ENCODE measurements at regions not wholly inside any gene's neighbourhood (a gene's known extent, or its start where the extent isn't known, plus 50 kb on each side); places are given as distances from the start of the nearest gene placed in this dataset.

GRCh38 chr10:80988755-80989154, 451.1 kb downstream of the SH2D4B start:
- no peak overlapping the region for H2AFZ ChIP-seq (ENCODE audit: low read depth, low read length, severe bottlenecking)
- H3F3A ChIP-seq (ENCODE audit: insufficient read depth): no peaks in the 10 kb centered on the region
- H3K4me2 ChIP-seq (ENCODE audit: low read depth, low read length, poor library complexity, severe bottlenecking): no peak overlapping the region
- H3K9ac ChIP-seq (ENCODE audit: low read length): no peak overlapping the region
- H4K20me1 ChIP-seq (ENCODE audit: low read depth, low read length): no peaks in the 10 kb centered on the region
- H3K36me3 ChIP-seq (ENCODE audit: low read length): no peaks in the 10 kb centered on the region
- H3K9me3 ChIP-seq (ENCODE audit: insufficient read depth, low read length): no peaks in the 10 kb centered on the region
- H3K9me2 ChIP-seq (replicated peaks; ENCODE audit: insufficient read depth, low read length): no peaks in the 10 kb centered on the region
- H3K27ac ChIP-seq (ENCODE audit: low read depth, low read length): no peak overlapping the region
- H3K79me2 ChIP-seq (ENCODE audit: insufficient read depth, low read length): no peaks in the 10 kb centered on the region
- no peaks in the 10 kb centered on the region for H3K27me3 ChIP-seq (ENCODE audit: low read length)
- H3K4me3 ChIP-seq (ENCODE audit: insufficient read depth, low read length, poor library complexity, severe bottlenecking): no peak overlapping the region
- no peak for TF ChIP-seq CTCF (IDR thresholded peaks at IDR 0.05; ENCODE audit: insufficient read depth, low read length, poor library complexity, severe bottlenecking)
- TF ChIP-seq EZH2phosphoT487 (conservative IDR thresholded peaks at IDR 0.05; ENCODE audit: low read length): no peak

- no peak overlapping the region for H3K9ac ChIP-seq (ENCODE audit: low read length)
- no peaks in the 10 kb centered on the region for H3F3A ChIP-seq (ENCODE audit: insufficient read depth)
- no peaks in the 10 kb centered on the region for H4K20me1 ChIP-seq (ENCODE audit: low read depth, low read length)
- no peaks in the 10 kb centered on the region for H3K9me3 ChIP-seq (ENCODE audit: insufficient read depth, low read length)
- no peak overlapping the region for H3K4me2 ChIP-seq (ENCODE audit: low read depth, low read length, poor library complexity, severe bottlenecking)
- H3K36me3 ChIP-seq (ENCODE audit: low read length): no peaks in the 10 kb centered on the region
- TF ChIP-seq EZH2phosphoT487 (conservative IDR thresholded peaks at IDR 0.05; ENCODE audit: low read length) (no peak), CTCF (IDR thresholded peaks at IDR 0.05; ENCODE audit: insufficient read depth, low read length, poor library complexity, severe bottlenecking) (no peak)
- H2AFZ ChIP-seq (ENCODE audit: low read depth, low read length, severe bottlenecking): no peak overlapping the region
- H3K9me2 ChIP-seq (replicated peaks; ENCODE audit: insufficient read depth, low read length): no peaks in the 10 kb centered on the region
- no peaks in the 10 kb centered on the region for H3K79me2 ChIP-seq (ENCODE audit: insufficient read depth, low read length)
- H3K27ac ChIP-seq (ENCODE audit: low read depth, low read length): no peak overlapping the region
- H3K27me3 ChIP-seq (ENCODE audit: low read length): no peaks in the 10 kb centered on the region
- H3K4me3 ChIP-seq (ENCODE audit: insufficient read depth, low read length, poor library complexity, severe bottlenecking): no peak overlapping the region
Observed at GRCh38 chr10:80996615-80997193, 459.0 kb downstream of the SH2D4B start.

GRCh38 chr10:81000781-81001180, 463.1 kb downstream of the SH2D4B start:
- Histone ChIP-seq H3K79me2 (ENCODE audit: insufficient read depth, low read length) (no peaks in the 10 kb centered on the region), H3K4me3 (ENCODE audit: insufficient read depth, low read length, poor library complexity, severe bottlenecking) (no peak overlapping the region), H3K9me2 (replicated peaks; ENCODE audit: insufficient read depth, low read length) (no peaks in the 10 kb centered on the region), H4K20me1 (ENCODE audit: low read depth, low read length) (no peaks in the 10 kb centered on the region), H3K27me3 (ENCODE audit: low read length) (no peaks in the 10 kb centered on the region), H2AFZ (ENCODE audit: low read depth, low read length, severe bottlenecking) (no peak overlapping the region), H3F3A (ENCODE audit: insufficient read depth) (no peaks in the 10 kb centered on the region), H3K4me2 (ENCODE audit: low read depth, low read length, poor library complexity, severe bottlenecking) (no peak overlapping the region), H3K36me3 (ENCODE audit: low read length) (no peaks in the 10 kb centered on the region), H3K9ac (ENCODE audit: low read length) (no peak overlapping the region), H3K27ac (ENCODE audit: low read depth, low read length) (no peak overlapping the region), H3K9me3 (ENCODE audit: insufficient read depth, low read length) (no peaks in the 10 kb centered on the region)
- TF ChIP-seq EZH2phosphoT487 (conservative IDR thresholded peaks at IDR 0.05; ENCODE audit: low read length) (no peak), CTCF (IDR thresholded peaks at IDR 0.05; ENCODE audit: insufficient read depth, low read length, poor library complexity, severe bottlenecking) (no peak)

All from SU-DHL-6 (cell line).